ENCODE measurements at regions not wholly inside any gene's neighbourhood (a gene's known extent, or its start where the extent isn't known, plus 50 kb on each side); places are given as distances from the start of the nearest gene placed in this dataset.

GRCh38 chr18:44546954-44547353 lies 133.7 kb upstream of the SETBP1 start:
- no peak for TF ChIP-seq EZH2 (IDR thresholded peaks at IDR 0.05; ENCODE audit: borderline replicate concordance, insufficient read depth, low read depth, low read length, poor library complexity, severe bottlenecking)
- Histone ChIP-seq H4K20me1 (ENCODE audit: control insufficient read depth, insufficient read depth, low read length, poor library complexity, severe bottlenecking) (no peaks in the 10 kb centered on the region), H3K4me2 (replicated peaks; ENCODE audit: low read depth, low read length, poor library complexity, severe bottlenecking) (peak overlapping the region; percentile 32), H3K79me2 (ENCODE audit: control insufficient read depth, insufficient read depth, low read length) (no peaks in the 10 kb centered on the region), H3K27ac (ENCODE audit: low read length in 2 of 2) (no peak overlapping the region), H3K9me3 (ENCODE audit: control extremely low read depth in 1 of 3, control insufficient read depth in 2 of 3, insufficient read depth in 1 of 3, low read length in 2 of 3) (no peaks in the 10 kb centered on the region), H3K36me3 (replicated peaks in 1 of 2; ENCODE audit: control extremely low read depth in 1 of 2, control insufficient read depth in 1 of 2, extremely low read depth in 1 of 2, insufficient read depth in 2 of 2, low read length in 1 of 2) (no peaks in the 10 kb centered on the region), H3K9ac (ENCODE audit: low read length) (no peak overlapping the region), H2AFZ (ENCODE audit: insufficient read depth, low read depth, low read length, poor library complexity, severe bottlenecking) (no peak overlapping the region), H3K4me1 (ENCODE audit: control insufficient read depth in 2 of 2, insufficient read depth in 2 of 2, low read length in 2 of 2) (peaks cover 34 to 40% of the 10 kb centered on the region in 2 donors), H3K4me3 (ENCODE audit: control extremely low read depth in 1 of 5, extremely low read depth in 1 of 5, insufficient read depth in 1 of 5, low read depth in 2 of 5, low read length in 4 of 5) (peak overlapping the region in 1 of 5 experiments; percentile 6), H3K27me3 (replicated peaks in 1 of 4; ENCODE audit: control extremely low read depth in 1 of 4, control insufficient read depth in 3 of 4, insufficient read depth in 4 of 4, low read length in 3 of 4) (no peaks in the 10 kb centered on the region)
- no peaks in the 10 kb centered on the region for H3K27me3 Mint-ChIP-seq
- H3K4me1 Mint-ChIP-seq: peaks cover 44% of the 10 kb centered on the region
- POLR2A ChIA-PET: interaction anchor here (0.7 kb wide), 1 partner anchor 623 kb away, joined by 3 read pairs; no protein-coding TSS in a partner anchor
- peak overlapping the region; percentile 7 for H3K4me3 Mint-ChIP-seq
- CTCF ChIA-PET: no interaction called here
- intact Hi-C loops (cut with micrococcal nuclease): no loop called here
- WGBS (ENCODE audit: insufficient coverage): no CpG with 5 or more reads among the region's 3 CpGs
- DNase-seq: peak; percentile 26
- H3K9me3 Mint-ChIP-seq (ENCODE audit: insufficient read depth): no peaks in the 10 kb centered on the region
- no peak for ATAC-seq (ENCODE audit: low read depth)
- no peak overlapping the region for H3K27ac Mint-ChIP-seq

- no peak overlapping the region for H3K4me3 ChIP-seq (ENCODE audit: control extremely low read depth in 1 of 5, extremely low read depth in 1 of 5, insufficient read depth in 1 of 5, low read depth in 2 of 5, low read length in 4 of 5)
- H3K4me1 ChIP-seq (ENCODE audit: control insufficient read depth in 2 of 2, insufficient read depth in 2 of 2, low read length in 2 of 2): peaks cover 34 to 40% of the 10 kb centered on the region in 2 donors
- H3K27me3 ChIP-seq (replicated peaks in 1 of 4; ENCODE audit: control extremely low read depth in 1 of 4, control insufficient read depth in 3 of 4, insufficient read depth in 4 of 4, low read length in 3 of 4): no peaks in the 10 kb centered on the region
- H3K4me3 Mint-ChIP-seq: peak overlapping the region; percentile 45
- 87% methylated on average over 2 of the region's 7 CpGs for WGBS (ENCODE audit: insufficient coverage)
- peak overlapping the region; percentile 15 for H3K4me2 ChIP-seq (replicated peaks; ENCODE audit: low read depth, low read length, poor library complexity, severe bottlenecking)
- no peaks in the 10 kb centered on the region for H3K9me3 ChIP-seq (ENCODE audit: control extremely low read depth in 1 of 3, control insufficient read depth in 2 of 3, insufficient read depth in 1 of 3, low read length in 2 of 3)
- no peaks in the 10 kb centered on the region for H3K79me2 ChIP-seq (ENCODE audit: control insufficient read depth, insufficient read depth, low read length)
- intact Hi-C loops (cut with micrococcal nuclease): no loop called here
- no peaks in the 10 kb centered on the region for H3K36me3 ChIP-seq (replicated peaks in 1 of 2; ENCODE audit: control extremely low read depth in 1 of 2, control insufficient read depth in 1 of 2, extremely low read depth in 1 of 2, insufficient read depth in 2 of 2, low read length in 1 of 2)
- no peaks in the 10 kb centered on the region for H4K20me1 ChIP-seq (ENCODE audit: control insufficient read depth, insufficient read depth, low read length, poor library complexity, severe bottlenecking)
- no peaks in the 10 kb centered on the region for H3K9me3 Mint-ChIP-seq (ENCODE audit: insufficient read depth)
- H3K27ac ChIP-seq (ENCODE audit: low read length in 2 of 2): peak overlapping the region; percentile 21 to 28
- no peaks in the 10 kb centered on the region for H3K27me3 Mint-ChIP-seq
- DNase-seq: peak; percentile 22
- ChIA-PET POLR2A (no interaction called here), CTCF (no interaction called here)
- no peak for TF ChIP-seq CTCF (IDR thresholded peaks at IDR 0.05)
- no peak for TF ChIP-seq EZH2 (IDR thresholded peaks at IDR 0.05; ENCODE audit: borderline replicate concordance, insufficient read depth, low read depth, low read length, poor library complexity, severe bottlenecking)
- peaks cover 44% of the 10 kb centered on the region for H3K4me1 Mint-ChIP-seq
- peak overlapping the region; percentile 76 for H3K27ac Mint-ChIP-seq
- peak overlapping the region; percentile 32 for H2AFZ ChIP-seq (ENCODE audit: insufficient read depth, low read depth, low read length, poor library complexity, severe bottlenecking)
- no peak overlapping the region for H3K9ac ChIP-seq (ENCODE audit: low read length)
- ATAC-seq (ENCODE audit: low read depth): no peak
These were observed 132.1 kb upstream of the SETBP1 start for GRCh38 chr18:44548291-44549221.

Data from B cell (primary cell).